NCI-H2171 treated with DMSO at 0.1 percent for 48 hours (cell line): ENCODE measurements at regions not wholly inside any gene's neighbourhood (a gene's known extent, or its start where the extent isn't known, plus 50 kb on each side); places are given as distances from the start of the nearest gene placed in this dataset.

Experiments used
- DNase-seq: peaks from one replicate; lab custom pipeline; 2025; lab: John Stamatoyannopoulos, UW

- DNase-seq, result no peak
Observed at GRCh38 chr10:44030738-44031137, 354.2 kb downstream of the CXCL12 start.

DNA sequence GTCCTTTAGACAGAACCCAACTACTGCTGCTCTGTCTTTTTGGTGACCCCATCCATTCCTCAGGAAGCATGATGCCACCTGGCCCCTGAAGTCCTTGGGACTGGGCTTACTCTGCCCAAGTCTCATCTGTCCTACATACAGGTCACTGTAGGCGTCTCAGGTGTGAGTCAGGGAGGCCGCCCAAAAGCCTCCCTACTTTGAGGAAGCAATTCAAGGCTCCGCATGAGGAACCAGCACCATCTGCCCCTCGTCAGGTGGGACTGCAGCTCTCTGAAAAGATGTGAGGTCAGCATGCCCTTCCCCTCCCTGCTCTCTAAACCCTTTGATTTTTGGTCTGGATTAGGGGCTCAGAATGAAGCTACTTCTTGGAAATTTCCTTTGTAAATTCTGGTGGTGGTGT is 354.8 kb downstream of the CXCL12 start:
- DNase-seq, result no peak

GRCh38 chr10:44028384-44029137 is 356.3 kb downstream of the CXCL12 start:
- DNase-seq, result no peak

GRCh38 chr10:44024356-44025116 is 360.4 kb downstream of the CXCL12 start:
- no peak for DNase-seq

GRCh38 chr10:44023517-44023916 is 361.4 kb downstream of the CXCL12 start:
- no peak for DNase-seq

DNA sequence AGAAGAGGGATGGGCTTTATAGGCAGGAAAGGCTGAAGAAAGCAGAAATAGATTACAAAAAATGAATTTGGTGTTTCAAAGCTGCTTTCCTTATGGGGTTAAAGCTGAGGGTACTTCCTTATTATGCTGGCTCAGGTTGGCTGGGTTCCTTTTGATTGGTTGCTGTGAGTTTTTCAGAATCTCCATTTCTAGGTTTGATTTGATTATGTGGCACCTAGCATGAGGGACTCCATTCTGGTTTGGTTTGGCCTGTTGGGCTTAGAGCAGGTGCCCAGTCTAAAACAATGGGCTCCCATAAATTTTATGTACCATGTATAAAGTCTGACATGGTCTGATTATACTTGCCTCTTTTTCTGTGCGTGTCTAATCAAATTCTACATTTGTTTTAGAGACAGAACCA is 362.7 kb downstream of the CXCL12 start:
- DNase-seq, result no peak

- DNase-seq, result no peak
Observed at GRCh38 chr10:44020322-44021111, 364.4 kb downstream of the CXCL12 start.

- DNase-seq, result no peak
Observed at GRCh38 chr10:44017483-44018145, 367.3 kb downstream of the CXCL12 start.

DNA sequence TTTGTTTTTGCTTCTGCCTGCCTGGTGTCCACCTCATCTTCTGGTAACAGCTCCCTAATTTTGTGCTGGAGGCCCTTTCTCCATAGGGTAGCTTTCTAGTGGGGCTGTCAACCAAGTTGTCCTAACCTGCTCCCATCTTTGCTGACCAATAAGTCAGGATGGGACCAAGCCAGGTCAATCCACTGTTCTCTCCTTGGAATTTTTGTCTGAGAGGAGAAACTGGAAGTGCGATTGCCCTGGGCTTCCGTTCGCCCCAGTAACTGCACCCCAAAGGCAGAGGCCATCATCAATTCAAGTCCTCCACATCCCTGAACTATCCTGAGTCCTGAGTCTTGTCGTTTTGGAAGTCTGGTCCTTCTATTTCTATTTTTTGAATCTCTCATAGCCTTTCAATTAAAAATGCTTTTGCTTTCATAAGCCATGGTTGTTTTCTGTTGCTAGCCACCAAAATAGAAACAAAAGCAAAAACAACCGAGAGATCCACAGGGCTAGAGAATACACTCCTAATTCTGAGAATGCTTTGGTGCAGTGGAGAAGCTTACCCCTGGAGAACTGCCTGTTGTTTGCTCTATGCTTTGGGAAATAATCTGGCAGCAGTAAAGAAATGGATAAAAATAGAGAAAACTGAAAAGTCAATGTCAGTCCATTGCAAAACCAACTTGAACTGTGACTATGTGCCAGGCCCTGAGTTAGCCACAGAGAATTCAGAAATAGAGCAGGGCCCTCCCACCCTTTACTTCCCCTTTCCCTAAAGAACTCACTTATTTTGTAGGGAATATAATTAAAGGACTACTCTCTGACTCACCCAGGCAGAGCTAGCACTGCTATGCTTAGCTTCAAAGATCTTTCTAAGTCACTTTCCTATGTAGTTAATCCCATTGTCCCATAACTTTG is 368.1 kb downstream of the CXCL12 start:
- DNase-seq, result no peak

- DNase-seq, result no peak
Observed at GRCh38 chr10:44015702-44016500, 367.2 kb upstream of the ZNF32 start.

GRCh38 chr10:44014644-44015250 is 366.1 kb upstream of the ZNF32 start:
- no peak for DNase-seq

- DNase-seq, result no peak
Observed at GRCh38 chr10:44013981-44014380, 365.3 kb upstream of the ZNF32 start.

DNA sequence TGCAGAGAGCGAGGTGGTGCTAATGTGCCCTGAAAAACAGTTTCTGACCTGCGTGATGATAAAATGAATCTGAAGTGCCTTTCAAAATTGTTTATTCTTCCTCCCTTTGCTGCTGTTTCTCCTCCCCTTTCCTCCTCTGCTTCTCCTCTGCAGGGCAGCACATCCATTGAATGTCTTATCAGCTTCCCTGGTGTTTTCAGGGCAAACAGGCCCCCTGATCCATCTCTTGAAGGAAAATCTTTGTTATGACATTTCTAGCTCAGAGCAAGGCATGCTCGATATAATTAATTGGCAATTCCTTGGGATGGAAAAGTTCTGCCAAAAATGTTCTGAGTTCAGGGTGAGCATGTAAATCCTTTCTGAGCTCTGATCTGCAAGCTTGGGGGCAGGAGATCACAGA is 364.2 kb upstream of the ZNF32 start:
- no peak for DNase-seq

GRCh38 chr10:44011603-44011981 is 362.9 kb upstream of the ZNF32 start:
- no peak for DNase-seq

DNA sequence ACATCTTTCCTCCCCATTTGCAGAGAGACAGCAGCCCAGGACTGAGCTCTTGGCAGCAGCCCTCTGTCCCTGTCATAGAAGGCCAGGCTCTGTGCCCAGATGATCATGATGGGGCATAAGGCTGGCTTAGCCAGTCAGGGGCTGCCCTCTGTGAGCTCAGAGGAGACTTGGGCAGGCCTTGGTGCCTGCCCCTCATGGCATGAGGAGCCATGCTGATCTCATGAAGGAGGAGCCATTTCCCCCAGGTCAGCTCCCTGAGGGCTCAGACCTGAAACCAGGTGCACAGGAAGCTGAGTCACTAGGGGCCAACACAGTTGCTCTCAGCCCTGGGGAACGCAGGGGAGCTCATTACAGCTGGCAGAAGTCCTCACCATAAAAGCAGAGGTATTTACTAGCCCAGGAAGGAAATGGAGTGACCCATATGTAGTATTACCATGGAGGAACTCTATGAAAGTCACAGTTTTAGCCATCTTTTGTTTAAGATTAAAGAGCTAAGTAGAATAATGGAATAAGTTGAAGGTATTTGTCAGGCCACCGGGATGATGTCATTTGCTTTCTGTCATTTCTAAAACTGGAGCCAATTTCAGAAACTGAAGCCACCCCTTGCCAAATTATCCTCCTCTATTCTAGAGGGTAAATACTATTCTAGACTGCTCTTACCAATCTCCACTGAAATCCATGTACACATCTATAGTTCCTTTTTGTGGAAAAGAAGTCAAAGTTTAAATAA is 362.4 kb upstream of the ZNF32 start:
- no peak for DNase-seq

- DNase-seq, result peak; percentile 1
Observed at GRCh38 chr10:44009891-44010632, 361.4 kb upstream of the ZNF32 start.

DNA sequence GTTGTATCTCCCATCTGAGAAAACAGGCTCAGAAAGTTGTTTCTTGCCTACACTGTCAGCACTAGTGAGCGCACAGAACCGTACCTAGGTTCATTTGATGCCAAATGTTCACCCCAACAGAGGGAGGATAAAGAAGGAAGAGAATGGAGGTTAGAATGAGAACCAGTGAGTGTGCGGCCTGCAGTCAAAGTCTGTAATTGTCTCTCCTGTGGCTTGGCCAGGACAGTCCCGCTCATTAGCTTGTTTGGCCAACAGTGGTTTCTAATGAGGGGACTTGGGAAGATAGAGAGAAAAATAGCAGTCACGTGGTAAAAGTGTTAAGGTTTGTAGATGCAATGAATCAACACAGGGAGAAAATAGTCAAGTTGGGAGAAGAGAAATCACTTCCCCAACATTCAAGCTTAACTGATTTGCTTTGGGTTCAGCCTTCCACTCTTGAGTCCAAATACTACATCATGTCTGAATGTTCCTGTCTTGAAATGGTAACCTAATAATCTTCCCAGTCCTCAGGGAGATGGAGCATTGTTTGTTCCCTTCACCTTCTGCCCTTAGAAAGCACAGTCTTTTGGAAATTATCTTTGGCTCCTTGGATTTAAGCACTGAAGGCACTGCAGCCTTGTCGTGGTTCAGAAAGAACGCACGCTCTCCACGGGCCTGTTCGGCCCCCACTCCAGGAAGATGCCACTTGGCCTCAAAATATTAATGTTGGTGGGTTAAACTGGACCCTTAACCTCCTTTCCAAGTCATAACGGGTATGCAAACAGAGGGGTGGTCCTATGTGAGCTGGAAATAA is 360.4 kb upstream of the ZNF32 start:
- DNase-seq, result no peak
